NCI-H1417 (cell line): ENCODE measurements at regions not wholly inside any gene's neighbourhood (a gene's known extent, or its start where the extent isn't known, plus 50 kb on each side); places are given as distances from the start of the nearest gene placed in this dataset.
A peak's percentile ranks its signal among the peaks of the same experiment; 100 is the strongest.
"Not testable (repeated sequence)": the region's sequence is repeated elsewhere in the genome, so short reads cannot be mapped to it uniquely, and the experiment has no call there.

Experiments
- DNase-seq, 3 experiments: peaks; one replicate each; lab custom pipeline; 2025; lab: John Stamatoyannopoulos, UW

DNA sequence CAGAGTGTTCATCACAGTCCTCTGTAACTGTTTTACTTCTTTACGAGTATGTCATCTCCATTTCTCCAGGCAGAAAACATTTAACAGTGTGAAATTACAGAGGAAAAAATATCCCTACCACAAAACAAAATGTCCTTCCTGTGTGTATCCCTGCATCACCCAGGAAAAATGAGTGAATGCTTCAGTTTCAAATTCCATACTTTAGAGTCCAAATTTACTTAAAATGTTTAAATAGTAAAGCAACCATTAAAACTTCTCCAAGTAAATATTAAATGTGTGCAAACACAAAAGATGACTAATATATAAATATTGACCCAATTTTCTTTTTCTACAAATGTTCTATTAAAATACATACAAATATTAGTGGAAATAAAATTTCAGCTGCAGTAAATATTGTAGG is 1016.6 kb upstream of the PCDH20 start:
- no peak for DNase-seq

DNA sequence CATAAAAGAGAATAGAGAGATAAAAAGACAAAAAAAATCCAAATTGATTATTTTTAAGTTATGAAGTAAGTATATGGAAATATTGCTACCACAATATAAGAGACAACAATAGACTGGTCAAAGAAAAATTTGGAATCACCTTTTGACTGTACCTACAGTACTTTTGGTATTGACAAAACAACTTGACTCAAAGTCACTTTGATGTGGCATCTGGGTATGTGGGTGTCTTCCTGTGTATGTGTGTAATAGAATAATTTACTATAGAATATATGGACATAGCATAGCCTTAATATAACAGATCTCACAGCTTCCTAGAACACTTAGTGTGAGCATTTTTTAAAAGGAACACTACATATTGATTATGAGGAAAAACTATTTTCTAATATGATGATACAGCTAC is 1016.2 kb upstream of the PCDH20 start:
- DNase-seq, result no peak

- no peak for DNase-seq
These were observed 1003.2 kb upstream of the PCDH20 start for GRCh38 chr13:62418872-62419271.

DNA sequence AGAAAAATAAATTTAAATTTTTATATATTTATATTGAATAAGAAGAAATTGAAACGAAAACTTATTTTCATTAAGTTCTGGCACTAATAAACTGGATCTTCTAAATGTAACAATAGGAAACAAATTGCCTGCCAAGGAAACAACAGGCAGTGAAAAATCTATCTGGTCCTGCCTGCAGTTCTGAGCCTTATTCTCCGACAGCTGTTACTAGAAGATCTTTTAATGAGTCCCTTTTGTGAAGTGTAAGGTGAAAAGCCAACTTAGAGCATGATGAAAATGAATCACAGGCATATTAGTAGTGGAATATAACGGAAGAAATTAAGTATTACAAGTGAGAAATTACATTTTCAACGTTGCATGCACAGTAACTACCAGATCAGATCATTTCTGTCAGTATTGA is 1002.7 kb upstream of the PCDH20 start:
- peak in 1 of 3 experiments; percentile 15 for DNase-seq

DNA sequence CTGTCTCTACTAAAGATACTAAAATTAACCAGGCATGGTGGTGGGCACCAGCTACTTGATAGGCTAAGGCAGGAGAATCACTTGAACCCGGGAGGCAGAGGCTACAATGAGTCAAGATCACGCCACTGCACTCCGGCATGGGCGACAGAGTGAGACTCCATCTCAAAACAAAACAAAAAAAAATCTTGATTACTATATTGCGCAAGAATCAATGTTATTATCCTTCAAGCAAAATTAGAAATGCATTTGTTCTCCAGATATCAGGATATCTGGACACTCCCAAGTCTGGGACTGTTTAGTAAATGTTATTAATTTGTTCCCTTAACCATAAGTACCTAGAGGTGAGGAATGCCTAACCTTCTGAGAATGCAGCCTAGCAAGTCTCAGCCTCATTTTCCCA is 992.2 kb upstream of the PCDH20 start:
- DNase-seq, result no peak

GRCh38 chr13:62388515-62388914 is 972.9 kb upstream of the PCDH20 start:
- no peak for DNase-seq

- DNase-seq, result peak in 1 of 3 experiments; percentile 41
These were observed 972.0 kb upstream of the PCDH20 start for GRCh38 chr13:62387647-62388046.

- not testable (repeated sequence) for DNase-seq
These were observed 963.6 kb upstream of the PCDH20 start for GRCh38 chr13:62379241-62379640.

GRCh38 chr13:62377838-62378237 is 962.2 kb upstream of the PCDH20 start:
- no peak for DNase-seq

GRCh38 chr13:62375653-62376052 is 960.0 kb upstream of the PCDH20 start:
- DNase-seq, result peak in 2 of 3 experiments; percentile 54 to 91

DNA sequence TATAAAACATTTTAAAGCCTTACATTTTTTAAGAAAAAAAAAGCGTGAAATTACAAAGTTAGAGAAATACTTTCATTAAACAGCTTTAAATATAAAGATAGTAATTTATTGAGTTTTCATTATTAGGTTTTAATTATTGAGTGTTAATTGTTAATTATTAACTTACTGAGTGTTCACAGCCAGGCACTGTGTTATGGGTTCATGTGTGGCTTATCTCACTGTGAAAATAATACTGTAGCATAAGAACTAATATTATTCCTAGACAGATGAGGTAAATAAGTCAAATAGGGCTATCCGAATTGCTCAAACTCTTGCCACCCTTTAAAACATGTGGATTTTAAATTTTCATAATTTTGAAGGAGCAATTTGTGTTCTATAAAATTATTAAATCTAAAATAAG is 956.1 kb upstream of the PCDH20 start:
- no peak for DNase-seq

GRCh38 chr13:62367971-62368370 is 952.3 kb upstream of the PCDH20 start:
- not testable (repeated sequence) for DNase-seq

GRCh38 chr13:62360609-62361008 is 945.0 kb upstream of the PCDH20 start:
- DNase-seq, result peak in 2 of 3 experiments; percentile 53 to 93

- DNase-seq, result no peak
These were observed 942.9 kb upstream of the PCDH20 start for GRCh38 chr13:62358646-62358932.

DNA sequence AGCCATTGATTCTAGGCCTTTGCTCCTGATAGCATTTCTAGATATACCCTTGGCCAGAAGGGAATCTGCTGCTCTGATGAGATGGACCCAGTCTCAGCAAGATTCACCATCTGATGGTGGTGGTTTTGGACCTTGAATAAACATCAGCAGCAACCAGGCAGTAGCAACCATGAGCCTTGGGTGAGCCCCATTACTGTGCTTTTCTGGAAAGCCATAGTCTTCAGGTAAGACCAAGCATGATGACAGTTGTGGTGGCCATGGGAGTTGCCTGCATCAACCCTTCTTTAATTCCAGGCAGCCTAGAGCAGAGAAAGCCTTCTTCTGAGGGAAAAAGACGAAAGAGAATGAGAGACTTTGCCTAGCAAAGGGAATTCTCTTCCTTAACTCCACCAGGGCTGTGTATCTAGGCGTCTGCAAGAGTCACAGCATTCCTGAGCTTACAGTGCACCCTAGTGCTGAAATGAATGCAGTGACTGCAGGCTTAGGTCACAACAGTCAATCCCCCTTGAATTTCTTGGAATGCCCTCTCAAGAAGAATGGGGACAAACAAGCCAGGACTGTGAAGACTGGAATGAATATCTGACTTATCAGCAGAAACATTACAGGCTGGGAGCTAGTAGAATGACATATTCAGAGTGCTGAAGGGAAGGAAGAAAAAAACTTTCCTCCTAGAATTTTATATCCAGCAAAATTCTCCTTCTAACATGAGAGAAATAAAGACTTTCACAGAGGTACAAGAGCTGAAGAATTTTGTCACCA is 942.4 kb upstream of the PCDH20 start:
- peak in 1 of 3 experiments; percentile 36 for DNase-seq

DNA sequence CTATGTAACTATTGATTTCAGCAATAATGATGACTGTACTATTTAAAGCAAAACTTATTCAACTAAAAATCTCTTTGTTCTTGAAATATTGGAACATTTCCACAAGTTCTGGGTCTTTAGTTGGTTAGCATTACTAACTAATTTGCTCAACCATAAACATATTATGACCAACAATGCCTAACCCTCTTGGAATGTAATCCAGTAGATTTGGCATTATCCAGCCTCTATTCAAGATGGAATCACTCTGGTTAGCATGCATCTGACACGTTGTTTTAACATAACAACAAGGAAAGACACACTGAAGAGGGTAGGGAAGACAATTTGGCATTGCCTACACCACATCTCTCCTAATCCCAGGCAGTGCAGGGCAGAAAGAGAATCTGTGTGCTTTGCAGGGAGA is 941.3 kb upstream of the PCDH20 start:
- no peak for DNase-seq

DNA sequence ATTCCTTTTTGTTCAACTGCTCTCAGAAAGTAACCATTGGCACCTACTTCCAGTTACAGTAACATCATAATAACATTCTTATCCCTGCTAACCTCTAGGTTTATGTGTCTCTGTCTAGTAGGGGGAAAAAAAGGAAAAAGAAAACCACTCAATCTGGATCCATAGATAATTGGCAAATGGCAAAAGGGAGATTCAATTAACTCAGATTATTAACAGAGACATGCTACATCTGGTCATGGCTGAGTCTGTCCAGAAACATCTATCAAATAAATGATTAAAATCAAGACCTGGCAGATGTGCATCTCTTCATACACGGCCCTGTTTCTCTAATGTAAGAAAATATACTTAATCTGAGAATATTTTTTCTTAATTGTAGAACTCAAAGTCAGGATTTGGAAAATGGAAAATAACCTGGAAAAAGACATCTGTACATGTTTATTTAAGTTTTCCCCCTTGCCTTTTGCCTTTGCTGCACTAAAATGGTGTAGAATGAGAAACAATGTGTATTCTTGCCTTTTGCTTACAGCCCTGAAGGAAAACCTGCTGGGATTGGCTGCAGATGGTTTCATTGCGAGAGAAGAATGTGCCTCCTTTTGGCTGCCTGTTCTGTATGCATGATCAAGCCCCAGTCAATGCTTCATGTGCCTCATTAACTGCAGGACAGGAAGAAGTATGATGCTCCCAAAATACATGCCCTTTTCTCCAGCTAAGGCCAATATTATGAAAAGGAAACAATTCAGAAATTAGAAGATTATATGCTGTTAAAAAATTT is 921.6 kb upstream of the PCDH20 start:
- peak in 1 of 3 experiments; percentile 66 for DNase-seq

DNA sequence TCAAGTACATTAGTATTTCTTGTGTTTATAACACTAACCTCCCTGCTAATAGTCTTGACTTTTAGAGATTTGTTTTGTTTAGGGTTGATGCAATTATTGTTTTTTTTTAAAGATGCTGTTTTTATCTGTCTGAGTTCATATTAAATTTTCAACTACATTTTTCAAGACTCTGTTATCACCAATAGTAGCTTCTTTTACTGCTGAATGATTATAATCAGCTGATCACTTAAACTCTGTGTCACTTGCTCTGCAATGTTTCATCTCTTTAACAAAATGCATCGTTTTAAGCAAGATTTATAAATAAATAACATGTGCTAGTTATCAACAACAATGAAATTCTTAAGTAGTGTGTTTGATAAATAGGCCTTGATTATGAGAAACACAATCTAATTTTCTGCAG is 920.9 kb upstream of the PCDH20 start:
- no peak for DNase-seq

DNA sequence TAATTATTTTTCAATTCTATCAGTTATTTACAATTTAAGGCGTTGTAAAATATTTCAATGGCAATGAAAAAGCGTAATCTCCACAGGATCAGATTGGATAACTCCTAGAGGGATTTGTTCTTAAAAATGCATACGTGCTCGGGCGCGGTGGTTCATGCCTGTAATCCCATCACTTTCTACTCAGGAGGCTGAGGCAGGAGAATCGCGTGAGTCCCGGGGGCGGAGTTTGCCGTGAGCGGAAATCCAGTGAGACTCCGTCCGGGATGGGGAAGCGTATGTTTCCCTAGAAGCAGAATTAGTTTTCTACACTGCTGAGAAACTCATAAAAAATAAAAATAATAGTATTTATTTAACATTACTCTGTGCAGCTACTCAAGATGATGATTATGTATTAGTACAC is 917.8 kb upstream of the PCDH20 start:
- DNase-seq, result no peak

- DNase-seq, result no peak
These were observed 915.7 kb upstream of the PCDH20 start for GRCh38 chr13:62331384-62331783.

GRCh38 chr13:62327367-62327766 is 911.7 kb upstream of the PCDH20 start:
- DNase-seq, result no peak

GRCh38 chr13:62324842-62325241 is 909.2 kb upstream of the PCDH20 start:
- no peak for DNase-seq

GRCh38 chr13:62321895-62322294 is 906.2 kb upstream of the PCDH20 start:
- DNase-seq, result no peak

DNA sequence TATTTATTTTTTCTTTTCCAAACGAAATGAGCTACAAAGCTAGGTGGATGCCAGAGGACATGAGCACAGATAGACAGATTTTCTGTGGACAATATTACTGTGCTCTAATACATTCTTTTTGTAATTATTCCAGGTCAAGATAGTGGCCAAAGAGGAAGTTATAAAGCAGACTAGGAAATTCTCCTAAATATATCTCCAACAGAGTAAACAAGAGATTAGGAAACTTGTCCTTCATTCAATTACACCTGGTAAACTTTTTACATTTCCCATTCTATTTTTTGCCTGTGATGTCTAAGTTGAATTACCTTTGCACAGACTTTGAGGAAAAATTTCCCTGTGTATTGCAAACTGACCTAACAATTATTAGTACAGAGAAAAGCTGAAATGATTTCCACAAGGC is 905.5 kb upstream of the PCDH20 start:
- no peak for DNase-seq
